Mononuclear cell (primary cell): ENCODE measurements at regions not wholly inside any gene's neighbourhood (a gene's known extent, or its start where the extent isn't known, plus 50 kb on each side); places are given as distances from the start of the nearest gene placed in this dataset.

Source experiments
- H3K27me3 ChIP-seq: 2 replicates; pipeline ENCODE4 v1.6.0; 2011; ENCODE audit warnings: low read length, control low read depth; ENCODE audit not compliant: insufficient read depth
- H3K4me1 ChIP-seq: 2 replicates; pipeline ENCODE4 v1.5.1; 2011; ENCODE audit warnings: mild to moderate bottlenecking, low read length, control low read depth; ENCODE audit not compliant: insufficient read depth
- H3K4me3 ChIP-seq: 2 replicates; pipeline ENCODE4 v1.5.1; 2011; ENCODE audit warnings: mild to moderate bottlenecking, low read length, moderate library complexity
- H3K9me3 ChIP-seq: 2 replicates; pipeline ENCODE4 v1.5.1; 2011; ENCODE audit warnings: low read depth, mild to moderate bottlenecking, control low read depth, low read length

- Histone ChIP-seq H3K27me3 (no peaks in the 10 kb centered on the region), H3K4me3 (no peak overlapping the region), H3K9me3 (no peaks in the 10 kb centered on the region), H3K4me1 (no peaks in the 10 kb centered on the region)
Measured at GRCh38 chr4:138910914-138911336, 104.7 kb upstream of the NOCT start.

- H3K9me3 ChIP-seq: no peaks in the 10 kb centered on the region
- H3K27me3 ChIP-seq: no peaks in the 10 kb centered on the region
- no peak overlapping the region for H3K4me3 ChIP-seq
Measured at GRCh38 chr4:138910195-138910913, 105.2 kb upstream of the NOCT start.

GRCh38 chr4:138909587-138909986 lies 106.0 kb upstream of the NOCT start:
- Histone ChIP-seq H3K4me3 (no peak overlapping the region), H3K4me1 (no peaks in the 10 kb centered on the region)

More at GRCh38 chr4:138910195-138910913, 105.2 kb upstream of the NOCT start:
- H3K4me1 ChIP-seq: no peaks in the 10 kb centered on the region

GRCh38 chr4:138908134-138908533 lies 107.4 kb upstream of the NOCT start:
- Histone ChIP-seq H3K27me3 (no peaks in the 10 kb centered on the region), H3K4me3 (no peak overlapping the region), H3K9me3 (no peaks in the 10 kb centered on the region), H3K4me1 (no peaks in the 10 kb centered on the region)

More at GRCh38 chr4:138909587-138909986, 106.0 kb upstream of the NOCT start:
- no peaks in the 10 kb centered on the region for H3K27me3 ChIP-seq
- H3K9me3 ChIP-seq: no peaks in the 10 kb centered on the region

GRCh38 chr4:138907174-138907573 lies 108.4 kb upstream of the NOCT start:
- Histone ChIP-seq H3K9me3 (no peaks in the 10 kb centered on the region), H3K27me3 (no peaks in the 10 kb centered on the region), H3K4me3 (no peak overlapping the region), H3K4me1 (no peaks in the 10 kb centered on the region)

- no peaks in the 10 kb centered on the region for H3K27me3 ChIP-seq
- no peaks in the 10 kb centered on the region for H3K4me1 ChIP-seq
- no peak overlapping the region for H3K4me3 ChIP-seq
- no peaks in the 10 kb centered on the region for H3K9me3 ChIP-seq
Measured at GRCh38 chr4:138904793-138905192, 110.8 kb upstream of the NOCT start.

- H3K4me1 ChIP-seq: no peaks in the 10 kb centered on the region
- no peak overlapping the region for H3K4me3 ChIP-seq
- H3K27me3 ChIP-seq: no peaks in the 10 kb centered on the region
- H3K9me3 ChIP-seq: no peaks in the 10 kb centered on the region
Measured at GRCh38 chr4:138903185-138903584, 112.4 kb upstream of the NOCT start.

GRCh38 chr4:138902705-138903104 lies 112.9 kb upstream of the NOCT start:
- Histone ChIP-seq H3K9me3 (no peaks in the 10 kb centered on the region), H3K27me3 (no peaks in the 10 kb centered on the region)

GRCh38 chr4:138901177-138901576 lies 114.4 kb upstream of the NOCT start:
- no peaks in the 10 kb centered on the region for H3K9me3 ChIP-seq
- H3K4me1 ChIP-seq: no peaks in the 10 kb centered on the region
- H3K27me3 ChIP-seq: no peaks in the 10 kb centered on the region
- no peak overlapping the region for H3K4me3 ChIP-seq

More at GRCh38 chr4:138902705-138903104, 112.9 kb upstream of the NOCT start:
- no peak overlapping the region for H3K4me3 ChIP-seq
- H3K4me1 ChIP-seq: no peaks in the 10 kb centered on the region

- Histone ChIP-seq H3K9me3 (no peaks in the 10 kb centered on the region), H3K27me3 (no peaks in the 10 kb centered on the region), H3K4me3 (no peak overlapping the region), H3K4me1 (no peaks in the 10 kb centered on the region)
Measured at GRCh38 chr4:138899999-138900398, 115.6 kb upstream of the NOCT start.

- Histone ChIP-seq H3K9me3 (no peaks in the 10 kb centered on the region), H3K4me3 (no peak overlapping the region)
Measured at GRCh38 chr4:138898282-138898681, 117.3 kb upstream of the NOCT start.

GRCh38 chr4:138897811-138898226 lies 117.8 kb upstream of the NOCT start:
- no peaks in the 10 kb centered on the region for H3K9me3 ChIP-seq
- H3K27me3 ChIP-seq: no peaks in the 10 kb centered on the region
- H3K4me3 ChIP-seq: no peak overlapping the region
- H3K4me1 ChIP-seq: no peaks in the 10 kb centered on the region

More at GRCh38 chr4:138898282-138898681, 117.3 kb upstream of the NOCT start:
- H3K27me3 ChIP-seq: no peaks in the 10 kb centered on the region
- no peaks in the 10 kb centered on the region for H3K4me1 ChIP-seq

- H3K27me3 ChIP-seq: no peaks in the 10 kb centered on the region
- H3K9me3 ChIP-seq: no peaks in the 10 kb centered on the region
- H3K4me3 ChIP-seq: no peak overlapping the region
- H3K4me1 ChIP-seq: no peaks in the 10 kb centered on the region
Measured at GRCh38 chr4:138894709-138895108, 120.9 kb upstream of the NOCT start.

- Histone ChIP-seq H3K27me3 (no peaks in the 10 kb centered on the region), H3K4me3 (no peak overlapping the region), H3K4me1 (no peaks in the 10 kb centered on the region), H3K9me3 (no peaks in the 10 kb centered on the region)
Measured at GRCh38 chr4:138894011-138894410, 121.6 kb upstream of the NOCT start.

- Histone ChIP-seq H3K4me1 (no peaks in the 10 kb centered on the region), H3K4me3 (no peak overlapping the region), H3K27me3 (no peaks in the 10 kb centered on the region), H3K9me3 (no peaks in the 10 kb centered on the region)
Measured at GRCh38 chr4:138892483-138893407, 122.8 kb upstream of the NOCT start.
